OCI-LY3 (cell line): ENCODE measurements at regions not wholly inside any gene's neighbourhood (a gene's known extent, or its start where the extent isn't known, plus 50 kb on each side); places are given as distances from the start of the nearest gene placed in this dataset.

Experiments
- CTCF ChIP-seq: fragments of 200-600, 300-600 bp; sonication (generic); IDR thresholded peaks from 2 replicates; pipeline ENCODE4 v1.5.1; 2014; ENCODE audit warnings: antibody characterized with exemption, low read length, low read depth
- EZH2phosphoT487 ChIP-seq: fragments of 200-600 bp; shearing (Covaris generic); IDR thresholded peaks from 2 replicates; pipeline ENCODE4 v1.6.1; 2018; ENCODE audit warnings: antibody characterized with exemption, mixed run types, low read depth

GRCh38 chr7:106442476-106442875, 157.7 kb upstream of the NAMPT start:
- TF ChIP-seq CTCF (no peak), EZH2phosphoT487 (no peak)
